ENCODE measurements at regions not wholly inside any gene's neighbourhood (a gene's known extent, or its start where the extent isn't known, plus 50 kb on each side); places are given as distances from the start of the nearest gene placed in this dataset.

DNA sequence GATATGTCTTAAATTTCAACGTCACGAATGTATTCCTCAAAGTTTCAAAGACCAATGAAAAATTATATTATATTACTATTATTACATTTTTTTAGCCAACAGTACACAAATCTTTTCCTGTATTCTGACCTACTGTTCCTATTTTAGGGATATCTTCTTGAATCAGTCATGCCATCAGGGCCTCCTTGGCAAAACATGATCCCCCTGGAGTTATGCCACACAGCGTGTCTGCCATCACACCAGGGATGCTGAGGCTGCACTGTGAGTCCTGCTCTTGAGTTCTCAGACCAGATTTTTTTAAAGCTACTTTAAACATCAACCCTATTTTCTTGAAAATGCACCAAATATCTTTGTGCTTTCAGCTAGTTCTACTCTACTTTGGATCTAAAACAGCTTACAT, 425.9 kb upstream of the ZNF385D start:
- TF ChIP-seq, protein P1, sequence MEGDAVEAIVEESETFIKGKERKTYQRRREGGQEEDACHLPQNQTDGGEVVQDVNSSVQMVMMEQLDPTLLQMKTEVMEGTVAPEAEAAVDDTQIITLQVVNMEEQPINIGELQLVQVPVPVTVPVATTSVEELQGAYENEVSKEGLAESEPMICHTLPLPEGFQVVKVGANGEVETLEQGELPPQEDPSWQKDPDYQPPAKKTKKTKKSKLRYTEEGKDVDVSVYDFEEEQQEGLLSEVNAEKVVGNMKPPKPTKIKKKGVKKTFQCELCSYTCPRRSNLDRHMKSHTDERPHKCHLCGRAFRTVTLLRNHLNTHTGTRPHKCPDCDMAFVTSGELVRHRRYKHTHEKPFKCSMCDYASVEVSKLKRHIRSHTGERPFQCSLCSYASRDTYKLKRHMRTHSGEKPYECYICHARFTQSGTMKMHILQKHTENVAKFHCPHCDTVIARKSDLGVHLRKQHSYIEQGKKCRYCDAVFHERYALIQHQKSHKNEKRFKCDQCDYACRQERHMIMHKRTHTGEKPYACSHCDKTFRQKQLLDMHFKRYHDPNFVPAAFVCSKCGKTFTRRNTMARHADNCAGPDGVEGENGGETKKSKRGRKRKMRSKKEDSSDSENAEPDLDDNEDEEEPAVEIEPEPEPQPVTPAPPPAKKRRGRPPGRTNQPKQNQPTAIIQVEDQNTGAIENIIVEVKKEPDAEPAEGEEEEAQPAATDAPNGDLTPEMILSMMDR (IDR thresholded peaks at IDR 0.05): no peak
- TF ChIP-seq EZH2phosphoT487 (IDR thresholded peaks at IDR 0.05; ENCODE audit: borderline replicate concordance, low read depth) (no peak), ZBTB33 (IDR thresholded peaks at IDR 0.05; ENCODE audit: borderline replicate concordance, low read depth) (no peak)

Measured in SK-N-SH (cell line).